SK-N-SH (cell line): ENCODE measurements at regions not wholly inside any gene's neighbourhood (a gene's known extent, or its start where the extent isn't known, plus 50 kb on each side); places are given as distances from the start of the nearest gene placed in this dataset.

ENCODE experiments used
- CTCF ChIA-PET: fragments of 300-600, 350-600 bp; formaldehyde crosslinking; extraction: SDS; loops from one replicate; lab custom pipeline; 2021; lab: Yijun Ruan, JAX
- POLR2A ChIA-PET: fragments of 350-600 bp; sonication (Branson Sonifier 250); formaldehyde crosslinking; extraction: SDS; loops from one replicate; lab custom pipeline; 2020; ENCODE audit warnings: antibody characterized with exemption, inconsistent platforms; lab: Yijun Ruan, JAX
- DNase-seq: peaks from one replicate; pipeline ENCODE4 v3.0.0; 2012
- H2AFZ ChIP-seq: fragments of 200-600 bp; sonication (generic); 2 replicates; pipeline ENCODE4 v1.8.1; 2016; ENCODE audit warnings: antibody characterized with exemption, mild to moderate bottlenecking, low read depth
- H3F3A ChIP-seq: fragments of 200-600 bp; sonication (generic); replicated peaks from 2 replicates; pipeline ENCODE3; 2016; ENCODE audit warnings: antibody characterized with exemption, mild to moderate bottlenecking; ENCODE audit not compliant: insufficient read depth
- H3K27ac ChIP-seq, 2 experiments: fragments of 200-500 bp in 1 of 2; fragments of 200-600 bp in 1 of 2; sonication (Bioruptor generic) in 1 of 2; sonication (generic), shearing (Covaris generic) in 1 of 2; 2 replicates each; pipeline versions ENCODE4 v1.5.1 to v1.6.1; 2014 to 2016; ENCODE audit warnings: low read depth in 2 of 2, inconsistent platforms in 1 of 2, low read length in 1 of 2, mild to moderate bottlenecking in 1 of 2, mixed read lengths in 1 of 2
- H3K27me3 ChIP-seq: fragments of 200-600 bp; sonication (generic), shearing (Covaris generic); 2 replicates; pipeline ENCODE4 v1.6.1; 2016; ENCODE audit warnings: mixed run types; ENCODE audit not compliant: insufficient read depth
- H3K36me3 ChIP-seq, 2 experiments: fragments of 200-500 bp in 1 of 2; fragments of 200-600 bp in 1 of 2; sonication (Bioruptor generic) in 1 of 2; sonication (generic) in 1 of 2; replicated peaks in 1 of 2; 2 replicates each; pipeline versions ENCODE3 to v1.5.1; 2014 to 2016; ENCODE audit warnings: low read length in 1 of 2, mild to moderate bottlenecking in 1 of 2; ENCODE audit not compliant: insufficient read depth in 2 of 2, control insufficient read depth in 1 of 2
- H3K4me1 ChIP-seq, 2 experiments: fragments of 200-500 bp in 1 of 2; fragments of 200-600 bp in 1 of 2; sonication (Bioruptor generic) in 1 of 2; sonication (generic), shearing (Covaris generic) in 1 of 2; 2 replicates each; pipeline versions ENCODE4 v1.5.1 to v1.6.1; 2014 to 2016; ENCODE audit warnings: low read depth in 1 of 2, low read length in 1 of 2, mixed run types in 1 of 2; ENCODE audit not compliant: insufficient read depth in 2 of 2, control insufficient read depth in 1 of 2
- H3K4me2 ChIP-seq: fragments of 200-600 bp; sonication (generic), shearing (Covaris generic); 2 replicates; pipeline ENCODE4 v1.6.1; 2017; ENCODE audit warnings: mixed run types
- H3K4me3 ChIP-seq, 2 experiments: fragments of 200-500 bp in 1 of 2; fragments of 200-600 bp in 1 of 2; sonication (Bioruptor generic) in 1 of 2; sonication (generic), shearing (Covaris generic) in 1 of 2; 2 replicates each; pipeline versions ENCODE4 v1.5.1 to v1.8.1; 2014 to 2016; ENCODE audit warnings: low read depth in 2 of 2, inconsistent platforms in 1 of 2, low read length in 1 of 2, mild to moderate bottlenecking in 1 of 2, mixed read lengths in 1 of 2, moderate library complexity in 1 of 2
- H3K79me2 ChIP-seq: fragments of 200-600 bp; sonication (generic); 2 replicates; pipeline ENCODE4 v1.8.1; 2017; ENCODE audit warnings: mild to moderate bottlenecking; ENCODE audit not compliant: insufficient read depth
- H3K9ac ChIP-seq: fragments of 200-600 bp; sonication (generic); 2 replicates; pipeline ENCODE4 v1.6.1; 2017; ENCODE audit warnings: mixed run types
- H3K9me2 ChIP-seq: fragments of 200-600 bp; sonication (generic); 2 replicates; pipeline ENCODE4 v1.6.1; 2017; ENCODE audit warnings: mixed run types
- H3K9me3 ChIP-seq: fragments of 200-600 bp; sonication (generic); 2 replicates; pipeline ENCODE4 v1.6.1; 2017; ENCODE audit warnings: mixed run types, mild to moderate bottlenecking, moderate library complexity
- H4K20me1 ChIP-seq: fragments of 200-600 bp; sonication (generic); 2 replicates; pipeline ENCODE4 v1.6.1; 2017; ENCODE audit warnings: mild to moderate bottlenecking, mixed run types; ENCODE audit not compliant: insufficient read depth
- ELF1 ChIP-seq: IDR thresholded peaks from 2 replicates; pipeline ENCODE4 v1.4.0; 2012
- EP300 ChIP-seq, 2 experiments: IDR thresholded peaks; 2 replicates each; pipeline versions ENCODE4 v1.4.0 to v1.6.1; 2012; ENCODE audit warnings: borderline replicate concordance in 1 of 2, low read depth in 1 of 2, low read length in 1 of 2
- EZH2phosphoT487 ChIP-seq: fragments of 200-600 bp; sonication (generic); IDR thresholded peaks from 2 replicates; pipeline ENCODE4 v1.6.1; 2017; ENCODE audit warnings: low read depth, mixed run types, mild to moderate bottlenecking, antibody characterized with exemption, moderate library complexity, borderline replicate concordance
- FOSL2 ChIP-seq: IDR thresholded peaks from 2 replicates; pipeline ENCODE4 v1.4.0; 2012; ENCODE audit warnings: low read depth, mild to moderate bottlenecking, moderate library complexity, borderline replicate concordance
- FOXJ3 ChIP-seq: sonication (generic); formaldehyde crosslinking; IDR thresholded peaks from 2 replicates; pipeline ENCODE4 v1.5.1; 2020; ENCODE audit warnings: mild to moderate bottlenecking, missing genetic modification reagents
- FOXM1 ChIP-seq: IDR thresholded peaks from 2 replicates; pipeline ENCODE4 v1.4.0; 2012; ENCODE audit warnings: low read depth, mild to moderate bottlenecking
- GABPA ChIP-seq: IDR thresholded peaks from 2 replicates; pipeline ENCODE4 v1.4.0; 2012; ENCODE audit warnings: low read depth, mild to moderate bottlenecking
- GATA2 ChIP-seq: sonication (generic); formaldehyde crosslinking; IDR thresholded peaks from 2 replicates; pipeline ENCODE4 v1.5.0; 2020; ENCODE audit warnings: mild to moderate bottlenecking, missing genetic modification reagents
- JUND ChIP-seq: IDR thresholded peaks from 2 replicates; pipeline ENCODE4 v1.4.0; 2012
- MXI1 ChIP-seq: IDR thresholded peaks from 2 replicates; pipeline ENCODE4 v1.6.1; 2012; ENCODE audit warnings: mild to moderate bottlenecking, low read depth, low read length, improper control_type of control experiment
- RAD21 ChIP-seq: IDR thresholded peaks from 2 replicates; pipeline ENCODE4 v1.6.1; 2012; ENCODE audit warnings: mild to moderate bottlenecking, low read length
- SIN3A ChIP-seq: IDR thresholded peaks from 2 replicates; pipeline ENCODE4 v1.6.1; 2012; ENCODE audit warnings: low read depth, mild to moderate bottlenecking, low read length, moderate library complexity, borderline replicate concordance
- TCF12 ChIP-seq: IDR thresholded peaks from 2 replicates; pipeline ENCODE4 v1.4.0; 2012
- YY1 ChIP-seq: IDR thresholded peaks from 2 replicates; pipeline ENCODE4 v1.4.0; 2012; ENCODE audit warnings: low read depth, mild to moderate bottlenecking
- WGBS: methylation state at CpG from one replicate; pipeline ENCODE4 v1.1.6; 2017; ENCODE audit warnings: low lambda C conversion rate; 5-methylcytosine and 5-hydroxymethylcytosine counted together
- TF ChIP-seq, protein P1 (sequence below): IDR thresholded peaks from 2 replicates; pipeline ENCODE4 v1.4.0; 2012; ENCODE audit warnings: low read depth, borderline replicate concordance
- TF ChIP-seq, protein P2 (sequence below): IDR thresholded peaks from 2 replicates; pipeline ENCODE4; 2012
- TF ChIP-seq, protein P3 (sequence below): IDR thresholded peaks from 2 replicates; pipeline ENCODE4 v1.4.0; 2012; ENCODE audit warnings: low read depth
- TF ChIP-seq, protein P4 (sequence below): fragments of 150-350 bp; IDR thresholded peaks from 2 replicates; pipeline ENCODE4 v1.6.1; 2017; ENCODE audit warnings: antibody characterized with exemption, low read length, low read depth, borderline replicate concordance
- TF ChIP-seq, protein P5 (sequence below): IDR thresholded peaks from 2 replicates; pipeline ENCODE4 v1.4.0; 2012; ENCODE audit warnings: low read depth, borderline replicate concordance

DNA sequence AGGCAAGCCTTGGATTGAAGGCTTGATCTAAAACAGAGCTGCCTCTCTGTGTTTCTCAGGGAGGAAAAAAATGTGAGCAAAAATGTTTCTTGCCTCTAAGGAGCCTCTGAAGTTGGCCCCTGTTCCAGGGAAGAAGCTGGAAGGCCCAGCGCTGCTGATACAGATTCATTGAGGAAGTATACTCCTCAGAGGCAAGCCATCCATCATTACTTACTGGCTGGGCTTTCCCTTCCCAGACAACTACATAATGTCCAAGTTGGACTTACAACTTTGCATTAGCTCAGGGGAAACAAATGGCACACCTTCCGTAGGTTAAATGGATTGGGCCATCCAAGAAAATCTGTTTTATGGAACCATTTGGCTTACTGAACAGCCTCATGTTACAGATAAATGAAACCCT lies 263.7 kb upstream of the SEL1L start:
- no peak overlapping the region for H2AFZ ChIP-seq
- POLR2A ChIA-PET: no interaction called here
- no peak overlapping the region for H3K9ac ChIP-seq
- CTCF ChIA-PET: interaction anchor here (1.5 kb wide), 1 partner anchor 13 kb away, joined by 3 read pairs; no protein-coding TSS in a partner anchor
- H3F3A ChIP-seq: no peaks in the 10 kb centered on the region
- H3K27me3 ChIP-seq: no peaks in the 10 kb centered on the region
- H3K79me2 ChIP-seq: no peaks in the 10 kb centered on the region
- H3K9me2 ChIP-seq: no peaks in the 10 kb centered on the region
- no peak overlapping the region for H3K27ac ChIP-seq
- H3K9me3 ChIP-seq: 0 out of 2 replicates have a peak, but pooled peaks cover 4% of the 10 kb centered on the region
- H4K20me1 ChIP-seq: no peaks in the 10 kb centered on the region
- H3K4me2 ChIP-seq: no peak overlapping the region
- TF ChIP-seq GABPA (no peak), YY1 (no peak), ELF1 (no peak), SIN3A (no peak), FOSL2 (no peak), EZH2phosphoT487 (no peak), FOXJ3 (CRISPR knock-in tag) (no peak), RAD21 (no peak), EP300 (IDR thresholded peaks at IDR 0.05; ENCODE audit: borderline replicate concordance in 1 of 2, low read depth in 1 of 2, low read length in 1 of 2) (no peak), GATA2 (no peak), JUND (no peak), MXI1 (no peak), TCF12 (no peak), FOXM1 (no peak)
- TF ChIP-seq, protein P1, sequence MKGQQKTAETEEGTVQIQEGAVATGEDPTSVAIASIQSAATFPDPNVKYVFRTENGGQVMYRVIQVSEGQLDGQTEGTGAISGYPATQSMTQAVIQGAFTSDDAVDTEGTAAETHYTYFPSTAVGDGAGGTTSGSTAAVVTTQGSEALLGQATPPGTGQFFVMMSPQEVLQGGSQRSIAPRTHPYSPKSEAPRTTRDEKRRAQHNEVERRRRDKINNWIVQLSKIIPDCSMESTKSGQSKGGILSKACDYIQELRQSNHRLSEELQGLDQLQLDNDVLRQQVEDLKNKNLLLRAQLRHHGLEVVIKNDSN: no peak
- TF ChIP-seq, protein P2, sequence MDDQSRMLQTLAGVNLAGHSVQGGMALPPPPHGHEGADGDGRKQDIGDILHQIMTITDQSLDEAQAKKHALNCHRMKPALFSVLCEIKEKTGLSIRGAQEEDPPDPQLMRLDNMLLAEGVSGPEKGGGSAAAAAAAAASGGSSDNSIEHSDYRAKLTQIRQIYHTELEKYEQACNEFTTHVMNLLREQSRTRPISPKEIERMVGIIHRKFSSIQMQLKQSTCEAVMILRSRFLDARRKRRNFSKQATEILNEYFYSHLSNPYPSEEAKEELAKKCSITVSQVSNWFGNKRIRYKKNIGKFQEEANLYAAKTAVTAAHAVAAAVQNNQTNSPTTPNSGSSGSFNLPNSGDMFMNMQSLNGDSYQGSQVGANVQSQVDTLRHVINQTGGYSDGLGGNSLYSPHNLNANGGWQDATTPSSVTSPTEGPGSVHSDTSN: no peak
- TF ChIP-seq, protein P3, sequence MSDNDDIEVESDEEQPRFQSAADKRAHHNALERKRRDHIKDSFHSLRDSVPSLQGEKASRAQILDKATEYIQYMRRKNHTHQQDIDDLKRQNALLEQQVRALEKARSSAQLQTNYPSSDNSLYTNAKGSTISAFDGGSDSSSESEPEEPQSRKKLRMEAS: no peak
- TF ChIP-seq, protein P4, sequence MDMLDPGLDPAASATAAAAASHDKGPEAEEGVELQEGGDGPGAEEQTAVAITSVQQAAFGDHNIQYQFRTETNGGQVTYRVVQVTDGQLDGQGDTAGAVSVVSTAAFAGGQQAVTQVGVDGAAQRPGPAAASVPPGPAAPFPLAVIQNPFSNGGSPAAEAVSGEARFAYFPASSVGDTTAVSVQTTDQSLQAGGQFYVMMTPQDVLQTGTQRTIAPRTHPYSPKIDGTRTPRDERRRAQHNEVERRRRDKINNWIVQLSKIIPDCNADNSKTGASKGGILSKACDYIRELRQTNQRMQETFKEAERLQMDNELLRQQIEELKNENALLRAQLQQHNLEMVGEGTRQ: no peak
- TF ChIP-seq, protein P5, sequence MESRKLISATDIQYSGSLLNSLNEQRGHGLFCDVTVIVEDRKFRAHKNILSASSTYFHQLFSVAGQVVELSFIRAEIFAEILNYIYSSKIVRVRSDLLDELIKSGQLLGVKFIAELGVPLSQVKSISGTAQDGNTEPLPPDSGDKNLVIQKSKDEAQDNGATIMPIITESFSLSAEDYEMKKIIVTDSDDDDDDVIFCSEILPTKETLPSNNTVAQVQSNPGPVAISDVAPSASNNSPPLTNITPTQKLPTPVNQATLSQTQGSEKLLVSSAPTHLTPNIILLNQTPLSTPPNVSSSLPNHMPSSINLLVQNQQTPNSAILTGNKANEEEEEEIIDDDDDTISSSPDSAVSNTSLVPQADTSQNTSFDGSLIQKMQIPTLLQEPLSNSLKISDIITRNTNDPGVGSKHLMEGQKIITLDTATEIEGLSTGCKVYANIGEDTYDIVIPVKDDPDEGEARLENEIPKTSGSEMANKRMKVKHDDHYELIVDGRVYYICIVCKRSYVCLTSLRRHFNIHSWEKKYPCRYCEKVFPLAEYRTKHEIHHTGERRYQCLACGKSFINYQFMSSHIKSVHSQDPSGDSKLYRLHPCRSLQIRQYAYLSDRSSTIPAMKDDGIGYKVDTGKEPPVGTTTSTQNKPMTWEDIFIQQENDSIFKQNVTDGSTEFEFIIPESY: no peak
- H3K4me1 ChIP-seq: no peaks in the 10 kb centered on the region
- WGBS: 9% methylated on average over 2 of the region's 2 CpGs
- no peak overlapping the region for H3K4me3 ChIP-seq
- no peaks in the 10 kb centered on the region for H3K36me3 ChIP-seq
- no peak for DNase-seq
